ENCODE measurements at regions not wholly inside any gene's neighbourhood (a gene's known extent, or its start where the extent isn't known, plus 50 kb on each side); places are given as distances from the start of the nearest gene placed in this dataset.

- H3K4me2 ChIP-seq (ENCODE audit: control insufficient read depth, extremely low read depth, insufficient read depth, low read depth, low read length): no peak overlapping the region
Measured at GRCh38 chr4:89641367-89641687, 195.6 kb downstream of the SNCA start.

DNA sequence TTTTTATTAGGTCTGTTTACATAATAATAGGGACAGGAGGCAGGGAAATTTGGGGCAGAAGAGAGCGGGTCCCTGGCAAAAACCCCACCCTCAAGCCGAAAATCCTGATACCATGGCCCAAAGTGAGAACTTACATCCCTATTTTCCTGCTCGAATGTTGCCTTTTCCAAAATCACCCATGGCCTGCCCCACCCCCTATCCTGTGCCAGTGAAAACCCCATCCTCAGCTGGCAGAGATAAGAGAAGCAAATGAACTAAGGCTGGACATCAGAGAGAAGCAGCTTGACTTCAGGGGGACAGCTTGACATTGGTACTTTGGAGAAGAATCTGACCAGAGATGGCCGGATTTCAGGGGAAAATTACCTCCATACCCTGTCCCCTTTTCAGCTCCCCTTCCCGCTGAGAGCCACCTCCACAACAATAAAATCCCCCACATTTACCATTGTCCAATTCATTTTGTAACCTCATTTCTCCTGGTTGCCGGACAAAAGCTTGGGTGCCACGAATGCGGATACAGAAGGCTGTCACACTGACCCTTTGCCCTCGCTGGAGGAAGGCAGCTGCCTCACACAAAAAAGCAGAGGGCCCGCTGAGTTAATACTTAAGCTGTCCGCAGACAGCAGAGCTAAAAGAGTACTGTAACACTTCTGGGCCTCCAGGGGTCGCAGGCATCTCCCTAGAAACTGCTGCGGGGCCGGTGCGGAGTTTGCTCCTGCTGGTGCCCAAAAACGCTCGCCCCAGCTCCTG, 196.2 kb downstream of the SNCA start:
- Histone ChIP-seq H3K36me3 (ENCODE audit: control insufficient read depth in 2 of 2, extremely low read depth in 1 of 2, insufficient read depth in 2 of 2, low read length in 2 of 2) (no peaks in the 10 kb centered on the region), H2AFZ (ENCODE audit: control insufficient read depth, low read length) (peak overlapping the region; percentile 74), H3K4me2 (ENCODE audit: control insufficient read depth, extremely low read depth, insufficient read depth, low read depth, low read length) (no peak overlapping the region), H3K27ac (ENCODE audit: control insufficient read depth, insufficient read depth, low read length) (no peak overlapping the region), H4K20me1 (ENCODE audit: control insufficient read depth, extremely low read depth, insufficient read depth, low read length) (no peaks in the 10 kb centered on the region), H3K79me2 (ENCODE audit: control insufficient read depth, insufficient read depth, low read length) (no peaks in the 10 kb centered on the region), H3K9me3 (ENCODE audit: control insufficient read depth, low read depth, low read length) (no peaks in the 10 kb centered on the region), H3K27me3 (ENCODE audit: control insufficient read depth, extremely low read depth, insufficient read depth, low read length) (no peaks in the 10 kb centered on the region), H3K9me1 (ENCODE audit: control insufficient read depth, extremely low read depth, insufficient read depth, low read length) (no peaks in the 10 kb centered on the region), H3K4me1 (ENCODE audit: control insufficient read depth, extremely low read depth, insufficient read depth, low read length) (no peaks in the 10 kb centered on the region), H3K4me3 (ENCODE audit: control insufficient read depth in 2 of 3, extremely low read depth in 1 of 3, insufficient read depth in 2 of 3, low read depth in 1 of 3, low read length in 3 of 3) (no peak overlapping the region), H3K9ac (ENCODE audit: control insufficient read depth, extremely low read depth, insufficient read depth, low read length) (no peak overlapping the region)
- dilution Hi-C loops (cut with MboI; ENCODE audit: extremely low pct_ligation_motif_present, low sequenced_read_pairs): no loop called here
- TF ChIP-seq EZH2 (IDR thresholded peaks at IDR 0.05; ENCODE audit: low read length): no peak
- TF ChIP-seq, protein P1, sequence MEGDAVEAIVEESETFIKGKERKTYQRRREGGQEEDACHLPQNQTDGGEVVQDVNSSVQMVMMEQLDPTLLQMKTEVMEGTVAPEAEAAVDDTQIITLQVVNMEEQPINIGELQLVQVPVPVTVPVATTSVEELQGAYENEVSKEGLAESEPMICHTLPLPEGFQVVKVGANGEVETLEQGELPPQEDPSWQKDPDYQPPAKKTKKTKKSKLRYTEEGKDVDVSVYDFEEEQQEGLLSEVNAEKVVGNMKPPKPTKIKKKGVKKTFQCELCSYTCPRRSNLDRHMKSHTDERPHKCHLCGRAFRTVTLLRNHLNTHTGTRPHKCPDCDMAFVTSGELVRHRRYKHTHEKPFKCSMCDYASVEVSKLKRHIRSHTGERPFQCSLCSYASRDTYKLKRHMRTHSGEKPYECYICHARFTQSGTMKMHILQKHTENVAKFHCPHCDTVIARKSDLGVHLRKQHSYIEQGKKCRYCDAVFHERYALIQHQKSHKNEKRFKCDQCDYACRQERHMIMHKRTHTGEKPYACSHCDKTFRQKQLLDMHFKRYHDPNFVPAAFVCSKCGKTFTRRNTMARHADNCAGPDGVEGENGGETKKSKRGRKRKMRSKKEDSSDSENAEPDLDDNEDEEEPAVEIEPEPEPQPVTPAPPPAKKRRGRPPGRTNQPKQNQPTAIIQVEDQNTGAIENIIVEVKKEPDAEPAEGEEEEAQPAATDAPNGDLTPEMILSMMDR (optimal IDR thresholded peaks at IDR 0.05 in 1 of 3, IDR thresholded peaks at IDR 0.05 in 1 of 3, conservative IDR thresholded peaks at IDR 0.05 in 1 of 3; ENCODE audit: extremely low read depth in 1 of 3, insufficient read depth in 2 of 3, low read length in 3 of 3): peak; percentile 52 to 67 (median 58)
- DNase-seq (ENCODE audit: low read depth, low spot score) (no peak), FAIRE-seq (no peak)

More at GRCh38 chr4:89641367-89641687, 195.6 kb downstream of the SNCA start:
- no peak overlapping the region for H3K27ac ChIP-seq (ENCODE audit: control insufficient read depth, insufficient read depth, low read length)
- H3K36me3 ChIP-seq (ENCODE audit: control insufficient read depth in 2 of 2, extremely low read depth in 1 of 2, insufficient read depth in 2 of 2, low read length in 2 of 2): no peaks in the 10 kb centered on the region
- no peaks in the 10 kb centered on the region for H3K9me1 ChIP-seq (ENCODE audit: control insufficient read depth, extremely low read depth, insufficient read depth, low read length)
- H3K9me3 ChIP-seq (ENCODE audit: control insufficient read depth, low read depth, low read length): no peaks in the 10 kb centered on the region
- no peak overlapping the region for H3K9ac ChIP-seq (ENCODE audit: control insufficient read depth, extremely low read depth, insufficient read depth, low read length)
- no peaks in the 10 kb centered on the region for H3K27me3 ChIP-seq (ENCODE audit: control insufficient read depth, extremely low read depth, insufficient read depth, low read length)
- dilution Hi-C loops (cut with MboI; ENCODE audit: extremely low pct_ligation_motif_present, low sequenced_read_pairs): no loop called here
- H3K79me2 ChIP-seq (ENCODE audit: control insufficient read depth, insufficient read depth, low read length): no peaks in the 10 kb centered on the region
- H2AFZ ChIP-seq (ENCODE audit: control insufficient read depth, low read length): peak overlapping the region; percentile 74
- TF ChIP-seq EZH2 (IDR thresholded peaks at IDR 0.05; ENCODE audit: low read length): no peak
- TF ChIP-seq, protein P1 (optimal IDR thresholded peaks at IDR 0.05 in 1 of 3, IDR thresholded peaks at IDR 0.05 in 1 of 3, conservative IDR thresholded peaks at IDR 0.05 in 1 of 3; ENCODE audit: extremely low read depth in 1 of 3, insufficient read depth in 2 of 3, low read length in 3 of 3): no peak
- H3K4me3 ChIP-seq (ENCODE audit: control insufficient read depth in 2 of 3, extremely low read depth in 1 of 3, insufficient read depth in 2 of 3, low read depth in 1 of 3, low read length in 3 of 3): no peak overlapping the region
- no peaks in the 10 kb centered on the region for H4K20me1 ChIP-seq (ENCODE audit: control insufficient read depth, extremely low read depth, insufficient read depth, low read length)
- H3K4me1 ChIP-seq (ENCODE audit: control insufficient read depth, extremely low read depth, insufficient read depth, low read length): no peaks in the 10 kb centered on the region
- no peak for DNase-seq (ENCODE audit: low read depth, low spot score)
- FAIRE-seq: no peak

All from keratinocyte (primary cell).